ENCODE measurements at regions not wholly inside any gene's neighbourhood (a gene's known extent, or its start where the extent isn't known, plus 50 kb on each side); places are given as distances from the start of the nearest gene placed in this dataset.
A peak's percentile ranks its signal among the peaks of the same experiment; 100 is the strongest.

DNA sequence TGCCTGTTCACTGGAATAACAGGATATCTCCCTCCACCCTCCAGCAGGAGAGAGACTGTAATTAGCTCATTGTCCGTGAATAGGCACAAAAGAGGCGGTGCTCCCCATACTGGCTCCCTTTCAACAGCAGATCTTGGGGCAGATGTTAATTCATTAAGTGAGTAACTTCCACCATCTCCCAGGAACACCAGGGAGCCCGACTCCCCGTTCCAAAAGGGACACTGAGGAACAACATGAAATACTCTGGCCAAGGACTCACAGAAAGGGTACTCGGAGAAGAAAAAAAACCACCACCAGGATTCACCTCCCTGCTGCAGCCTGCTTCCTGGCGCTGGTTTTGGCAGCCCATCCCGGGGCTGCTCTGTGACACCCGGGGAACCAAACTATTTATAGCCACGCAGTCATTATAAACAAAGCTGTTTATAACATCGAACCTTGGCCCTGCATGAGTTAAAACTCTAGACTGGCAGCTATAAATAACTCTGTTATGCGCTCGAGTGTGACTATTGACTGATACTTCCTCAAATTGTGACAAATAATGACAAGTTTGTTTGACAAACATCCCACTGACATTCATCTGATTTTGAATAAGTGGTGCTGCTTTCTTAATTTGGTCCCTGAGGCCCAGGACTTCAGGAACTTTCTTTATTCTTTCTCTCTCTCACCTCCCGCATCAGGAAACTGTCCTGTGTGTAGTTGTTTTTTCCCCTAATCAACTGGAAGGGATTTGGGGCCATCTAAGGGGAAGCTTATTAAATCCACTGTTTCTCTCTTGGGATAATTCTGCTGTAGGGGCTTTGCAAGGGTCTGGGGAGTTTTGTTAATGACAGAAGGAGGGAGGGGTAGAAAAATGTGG is 521.6 kb downstream of the CD83 start:
- TF ChIP-seq, protein P1, sequence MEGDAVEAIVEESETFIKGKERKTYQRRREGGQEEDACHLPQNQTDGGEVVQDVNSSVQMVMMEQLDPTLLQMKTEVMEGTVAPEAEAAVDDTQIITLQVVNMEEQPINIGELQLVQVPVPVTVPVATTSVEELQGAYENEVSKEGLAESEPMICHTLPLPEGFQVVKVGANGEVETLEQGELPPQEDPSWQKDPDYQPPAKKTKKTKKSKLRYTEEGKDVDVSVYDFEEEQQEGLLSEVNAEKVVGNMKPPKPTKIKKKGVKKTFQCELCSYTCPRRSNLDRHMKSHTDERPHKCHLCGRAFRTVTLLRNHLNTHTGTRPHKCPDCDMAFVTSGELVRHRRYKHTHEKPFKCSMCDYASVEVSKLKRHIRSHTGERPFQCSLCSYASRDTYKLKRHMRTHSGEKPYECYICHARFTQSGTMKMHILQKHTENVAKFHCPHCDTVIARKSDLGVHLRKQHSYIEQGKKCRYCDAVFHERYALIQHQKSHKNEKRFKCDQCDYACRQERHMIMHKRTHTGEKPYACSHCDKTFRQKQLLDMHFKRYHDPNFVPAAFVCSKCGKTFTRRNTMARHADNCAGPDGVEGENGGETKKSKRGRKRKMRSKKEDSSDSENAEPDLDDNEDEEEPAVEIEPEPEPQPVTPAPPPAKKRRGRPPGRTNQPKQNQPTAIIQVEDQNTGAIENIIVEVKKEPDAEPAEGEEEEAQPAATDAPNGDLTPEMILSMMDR (IDR thresholded peaks at IDR 0.05), result no peak
- no peak for TF ChIP-seq POLR2AphosphoS5 (IDR thresholded peaks at IDR 0.05; ENCODE audit: insufficient read depth in 1 of 2, low read depth in 1 of 2)
- no peak for TF ChIP-seq POLR2A (IDR thresholded peaks at IDR 0.05)
- intact Hi-C loops (cut with DNase I), result no loop called here
- Histone ChIP-seq H3K9me3 (no peaks in the 10 kb centered on the region), H3K27me3 (no peaks in the 10 kb centered on the region), H3K4me1 (peaks cover 13% of the 10 kb centered on the region), H3K36me3 (no peaks in the 10 kb centered on the region), H3K27ac (no peak overlapping the region), H3K4me3 (peak overlapping the region in 1 of 2 donors; percentile 11)
- no peak for DNase-seq (ENCODE audit: extremely low spot score in 2 of 2)

DNA sequence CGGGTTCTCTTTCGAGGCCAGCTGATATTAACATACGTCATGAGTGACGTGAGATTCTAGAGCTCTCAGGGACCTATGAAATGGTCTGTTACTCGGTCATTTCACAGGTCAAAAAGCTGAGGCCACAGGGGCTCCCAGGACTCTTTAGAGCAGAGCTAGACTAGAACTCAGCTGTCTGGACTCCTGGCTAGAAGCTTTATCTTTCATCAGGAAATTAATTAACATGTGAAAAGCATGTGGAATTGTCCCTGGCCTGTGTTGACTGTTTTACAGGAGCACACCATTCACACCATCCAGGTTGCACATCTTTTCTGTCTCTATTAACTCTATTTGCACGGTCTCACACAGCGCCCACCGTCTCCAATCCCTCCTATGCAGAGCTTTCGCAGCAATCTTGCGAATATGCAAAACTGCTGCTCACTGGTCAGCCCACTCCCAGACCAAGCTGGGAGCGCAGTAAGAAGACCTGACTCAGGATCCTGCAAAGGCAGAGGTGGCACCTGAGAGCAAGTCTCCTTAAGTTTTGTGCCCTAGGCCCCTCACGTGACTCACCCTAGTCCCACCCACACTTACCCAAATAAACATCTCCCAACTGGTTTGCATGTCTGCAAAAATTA is 522.5 kb downstream of the CD83 start:
- Histone ChIP-seq H3K27me3 (no peaks in the 10 kb centered on the region), H3K4me3 (no peak overlapping the region), H3K4me1 (peaks cover 13% of the 10 kb centered on the region), H3K9me3 (no peaks in the 10 kb centered on the region), H3K36me3 (no peaks in the 10 kb centered on the region), H3K27ac (no peak overlapping the region)
- intact Hi-C loops (cut with DNase I), result no loop called here
- DNase-seq (ENCODE audit: extremely low spot score in 2 of 2), result no peak
- TF ChIP-seq POLR2A (IDR thresholded peaks at IDR 0.05), result no peak
- TF ChIP-seq, protein P1 (IDR thresholded peaks at IDR 0.05), result no peak
- no peak for TF ChIP-seq POLR2AphosphoS5 (IDR thresholded peaks at IDR 0.05; ENCODE audit: insufficient read depth in 1 of 2, low read depth in 1 of 2)

DNA sequence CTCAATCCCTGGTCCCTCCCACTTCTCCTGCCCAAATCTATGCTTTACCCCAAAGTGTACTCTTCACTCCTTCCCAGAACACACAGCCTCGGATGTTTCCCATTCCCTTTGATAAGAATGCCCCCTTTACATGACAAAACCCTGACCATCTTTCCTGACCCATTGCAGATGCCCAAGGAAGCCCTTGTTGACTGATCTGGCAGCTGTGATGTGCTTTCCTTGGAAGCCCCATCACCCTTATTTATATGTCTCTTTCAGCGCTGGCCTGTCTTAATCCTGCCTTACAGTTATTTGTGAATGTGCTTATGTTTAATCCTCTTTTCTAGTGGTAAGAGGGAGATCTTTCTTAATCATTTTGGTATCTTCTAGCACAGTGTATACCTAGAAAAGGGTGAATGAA is 523.1 kb downstream of the CD83 start:
- Histone ChIP-seq H3K9me3 (no peaks in the 10 kb centered on the region), H3K27ac (no peak overlapping the region), H3K4me1 (peaks cover 13% of the 10 kb centered on the region), H3K4me3 (no peak overlapping the region), H3K27me3 (no peaks in the 10 kb centered on the region), H3K36me3 (no peaks in the 10 kb centered on the region)
- DNase-seq (ENCODE audit: extremely low spot score in 2 of 2), result no peak
- TF ChIP-seq POLR2A (IDR thresholded peaks at IDR 0.05) (no peak), POLR2AphosphoS5 (IDR thresholded peaks at IDR 0.05; ENCODE audit: insufficient read depth in 1 of 2, low read depth in 1 of 2) (no peak)
- intact Hi-C loops (cut with DNase I), result no loop called here

DNA sequence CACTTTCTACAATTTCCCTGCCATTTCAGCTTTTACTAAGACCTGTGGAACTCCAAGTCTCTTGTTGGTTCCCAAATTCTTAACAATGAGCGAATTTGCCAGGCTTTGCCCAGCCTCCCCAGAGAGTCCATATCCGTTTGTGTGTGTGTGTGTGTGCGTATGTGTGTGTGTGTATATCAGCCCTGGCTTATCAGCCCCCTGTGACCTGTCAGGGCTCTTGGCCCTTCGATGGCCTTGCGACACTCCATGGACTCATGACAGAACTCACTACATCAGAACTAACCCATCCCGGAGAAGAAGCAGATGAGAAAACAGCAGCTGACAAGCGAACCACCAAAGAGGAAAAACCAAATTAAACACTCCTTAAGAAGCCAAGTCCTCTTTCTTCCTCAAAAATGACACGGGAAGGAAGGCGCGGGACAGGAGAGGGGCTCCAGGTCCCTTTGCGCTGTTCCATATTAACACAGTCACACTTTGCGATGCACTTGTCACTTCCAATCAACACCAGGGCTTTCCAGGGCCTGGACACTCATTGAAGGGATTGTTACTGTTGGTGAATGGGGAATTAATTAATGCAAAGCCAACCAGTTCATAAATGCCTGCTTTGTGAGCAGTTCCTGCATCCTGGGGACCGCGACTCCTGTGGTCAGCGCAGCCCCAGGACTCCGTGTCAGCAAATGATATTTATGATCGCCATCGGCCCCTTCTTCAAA is 524.0 kb downstream of the CD83 start:
- no peak for DNase-seq (ENCODE audit: extremely low spot score in 2 of 2)
- TF ChIP-seq POLR2A (IDR thresholded peaks at IDR 0.05) (no peak), POLR2AphosphoS5 (IDR thresholded peaks at IDR 0.05; ENCODE audit: insufficient read depth in 1 of 2, low read depth in 1 of 2) (no peak)
- TF ChIP-seq, protein P1 (IDR thresholded peaks at IDR 0.05), result no peak
- Histone ChIP-seq H3K27ac (no peak overlapping the region), H3K9me3 (no peaks in the 10 kb centered on the region), H3K4me1 (peaks cover 13% of the 10 kb centered on the region), H3K4me3 (no peak overlapping the region), H3K36me3 (no peaks in the 10 kb centered on the region), H3K27me3 (no peaks in the 10 kb centered on the region)
- intact Hi-C loops (cut with DNase I), result no loop called here

DNA sequence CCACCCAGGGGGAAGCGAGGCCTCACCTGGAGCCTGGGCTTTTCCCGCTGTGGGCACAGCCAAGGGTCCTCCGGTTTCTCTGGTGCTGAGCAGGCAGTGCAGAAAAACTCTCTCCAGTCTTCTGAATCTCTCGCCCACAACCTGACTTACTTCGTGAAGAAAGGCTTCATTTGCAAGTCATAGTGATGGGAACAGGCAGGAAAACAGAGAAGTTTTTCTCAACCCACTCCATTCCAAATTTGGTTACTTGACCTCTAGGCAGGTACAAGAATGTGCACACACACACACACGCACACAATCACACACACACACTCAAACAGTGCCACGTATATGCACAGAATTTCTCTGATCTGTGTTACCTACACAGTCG is 524.5 kb downstream of the CD83 start:
- Histone ChIP-seq H3K9me3 (no peaks in the 10 kb centered on the region), H3K4me1 (peaks cover 13% of the 10 kb centered on the region), H3K27me3 (no peaks in the 10 kb centered on the region), H3K27ac (no peak overlapping the region), H3K36me3 (no peaks in the 10 kb centered on the region), H3K4me3 (no peak overlapping the region)
- DNase-seq (ENCODE audit: extremely low spot score in 2 of 2), result no peak
- intact Hi-C loops (cut with DNase I), result no loop called here
- TF ChIP-seq POLR2A (IDR thresholded peaks at IDR 0.05) (no peak), POLR2AphosphoS5 (IDR thresholded peaks at IDR 0.05; ENCODE audit: insufficient read depth in 1 of 2, low read depth in 1 of 2) (no peak)
- TF ChIP-seq, protein P1 (IDR thresholded peaks at IDR 0.05), result no peak
